ENCODE measurements at regions not wholly inside any gene's neighbourhood (a gene's known extent, or its start where the extent isn't known, plus 50 kb on each side); places are given as distances from the start of the nearest gene placed in this dataset.

DNA sequence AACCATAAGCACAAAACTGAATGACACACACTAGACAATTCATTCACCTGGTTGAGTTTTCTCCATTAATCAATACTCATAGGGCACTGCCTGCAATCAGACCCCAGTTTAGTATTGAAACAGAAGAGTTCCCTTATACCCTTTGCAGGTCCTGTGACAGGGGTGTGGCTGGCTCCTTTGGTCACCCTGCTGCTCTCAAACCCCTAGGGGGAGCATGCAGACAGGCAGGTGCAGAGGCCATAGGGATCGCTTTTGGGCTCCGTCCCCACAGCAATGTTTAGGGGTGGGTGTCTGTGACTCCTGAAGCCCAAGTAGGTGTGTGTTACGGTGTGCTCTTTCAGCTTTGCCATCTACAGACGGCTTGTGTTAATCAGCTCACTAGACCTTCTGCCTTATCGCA, 210.4 kb downstream of the CENPW start:
- H3K9ac ChIP-seq (ENCODE audit: low read length), result no peak overlapping the region
- H3K27me3 ChIP-seq (ENCODE audit: insufficient read depth, low read length), result no peaks in the 10 kb centered on the region
- H3K36me3 ChIP-seq (ENCODE audit: control insufficient read depth in 1 of 2, insufficient read depth in 2 of 2, low read length in 2 of 2), result no peaks in the 10 kb centered on the region
- H3K4me2 ChIP-seq (ENCODE audit: low read length), result no peak overlapping the region
- H4K20me1 ChIP-seq (ENCODE audit: insufficient read depth), result no peaks in the 10 kb centered on the region
- no peak overlapping the region for H3K27ac ChIP-seq (ENCODE audit: low read depth, low read length)
- TF ChIP-seq, protein P1, sequence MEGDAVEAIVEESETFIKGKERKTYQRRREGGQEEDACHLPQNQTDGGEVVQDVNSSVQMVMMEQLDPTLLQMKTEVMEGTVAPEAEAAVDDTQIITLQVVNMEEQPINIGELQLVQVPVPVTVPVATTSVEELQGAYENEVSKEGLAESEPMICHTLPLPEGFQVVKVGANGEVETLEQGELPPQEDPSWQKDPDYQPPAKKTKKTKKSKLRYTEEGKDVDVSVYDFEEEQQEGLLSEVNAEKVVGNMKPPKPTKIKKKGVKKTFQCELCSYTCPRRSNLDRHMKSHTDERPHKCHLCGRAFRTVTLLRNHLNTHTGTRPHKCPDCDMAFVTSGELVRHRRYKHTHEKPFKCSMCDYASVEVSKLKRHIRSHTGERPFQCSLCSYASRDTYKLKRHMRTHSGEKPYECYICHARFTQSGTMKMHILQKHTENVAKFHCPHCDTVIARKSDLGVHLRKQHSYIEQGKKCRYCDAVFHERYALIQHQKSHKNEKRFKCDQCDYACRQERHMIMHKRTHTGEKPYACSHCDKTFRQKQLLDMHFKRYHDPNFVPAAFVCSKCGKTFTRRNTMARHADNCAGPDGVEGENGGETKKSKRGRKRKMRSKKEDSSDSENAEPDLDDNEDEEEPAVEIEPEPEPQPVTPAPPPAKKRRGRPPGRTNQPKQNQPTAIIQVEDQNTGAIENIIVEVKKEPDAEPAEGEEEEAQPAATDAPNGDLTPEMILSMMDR (IDR thresholded peaks at IDR 0.05 in 2 of 3, conservative IDR thresholded peaks at IDR 0.05 in 1 of 3; ENCODE audit: borderline replicate concordance in 1 of 3, insufficient read depth in 1 of 3, low read depth in 2 of 3, low read length in 2 of 3), result peak; percentile 7 to 68 (median 63); a peak in 4 of 6 replicates
- TF ChIP-seq RAD21 (IDR thresholded peaks at IDR 0.05; ENCODE audit: low read depth) (peak; percentile 30; the same call in 1 of the 2 replicates), SRF (IDR thresholded peaks at IDR 0.05; ENCODE audit: low read depth) (no peak)
- ChIA-PET RAD21 (ENCODE audit: low non-redundant PET in 1 of 2, low total read pairs in 2 of 2, uncharacterized antibody in 2 of 2, unreplicated experiment in 2 of 2) (no interaction called here), CTCF (interaction anchor here (1.4 kb wide), 1 partner anchor 22 kb away, joined by 3 read pairs; no protein-coding TSS in a partner anchor), POLR2A (no interaction called here)
- no TSS peak for BruUV-seq (replicated peaks)
- H3K4me1 ChIP-seq (ENCODE audit: control insufficient read depth in 1 of 2, insufficient read depth in 2 of 2, low read length in 2 of 2), result 0 out of 4 replicates have a peak, but pooled peaks cover 0 to 4% of the 10 kb centered on the region in 2 experiments
- H3K9me2 ChIP-seq (ENCODE audit: insufficient read depth), result no peaks in the 10 kb centered on the region
- no peaks in the 10 kb centered on the region for H3K79me2 ChIP-seq (ENCODE audit: insufficient read depth, low read length)
- ATAC-seq (peak; percentile 94), DNase-seq (ENCODE audit: low read depth, low spot score) (no peak)
- intact Hi-C loops (cut with micrococcal nuclease), result no loop called here
- no peak overlapping the region for H2AFZ ChIP-seq (ENCODE audit: low read depth, low read length, poor library complexity, severe bottlenecking)
- H3K4me3 ChIP-seq (replicated peaks in 1 of 2; ENCODE audit: low read depth in 1 of 2, low read length in 2 of 2), result no peak overlapping the region
- H3K9me3 ChIP-seq (ENCODE audit: control insufficient read depth in 1 of 2, insufficient read depth in 1 of 2, low read depth in 1 of 2, low read length in 2 of 2), result no peaks in the 10 kb centered on the region

GRCh38 chr6:126551832-126552231, 211.9 kb downstream of the CENPW start:
- BruUV-seq (replicated peaks), result no TSS peak
- no peaks in the 10 kb centered on the region for H3K36me3 ChIP-seq (ENCODE audit: control insufficient read depth in 1 of 2, insufficient read depth in 2 of 2, low read length in 2 of 2)
- H3K79me2 ChIP-seq (ENCODE audit: insufficient read depth, low read length), result no peaks in the 10 kb centered on the region
- 0 out of 4 replicates have a peak, but pooled peaks cover 0 to 1% of the 10 kb centered on the region in 2 experiments for H3K9me3 ChIP-seq (ENCODE audit: control insufficient read depth in 1 of 2, insufficient read depth in 1 of 2, low read depth in 1 of 2, low read length in 2 of 2)
- no peak overlapping the region for H3K9ac ChIP-seq (ENCODE audit: low read length)
- no peak overlapping the region for H3K27ac ChIP-seq (ENCODE audit: low read depth, low read length)
- intact Hi-C loops (cut with micrococcal nuclease), result no loop called here
- ATAC-seq, result no peak
- no peaks in the 10 kb centered on the region for H3K9me2 ChIP-seq (ENCODE audit: insufficient read depth)
- H4K20me1 ChIP-seq (ENCODE audit: insufficient read depth), result no peaks in the 10 kb centered on the region
- H2AFZ ChIP-seq (ENCODE audit: low read depth, low read length, poor library complexity, severe bottlenecking), result no peak overlapping the region
- no peak overlapping the region for H3K4me3 ChIP-seq (replicated peaks in 1 of 2; ENCODE audit: low read depth in 1 of 2, low read length in 2 of 2)
- ChIA-PET CTCF (no interaction called here), POLR2A (no interaction called here), RAD21 (ENCODE audit: low non-redundant PET in 1 of 2, low total read pairs in 2 of 2, uncharacterized antibody in 2 of 2, unreplicated experiment in 2 of 2) (no interaction called here)
- no peak for DNase-seq (ENCODE audit: low read depth, low spot score)
- H3K27me3 ChIP-seq (ENCODE audit: insufficient read depth, low read length), result no peaks in the 10 kb centered on the region
- TF ChIP-seq ZBTB33 (IDR thresholded peaks at IDR 0.05; ENCODE audit: extremely low read depth, insufficient replicate concordance, low read length) (no peak), ATF3 (IDR thresholded peaks at IDR 0.05) (no peak), EZH2phosphoT487 (IDR thresholded peaks at IDR 0.05; ENCODE audit: borderline replicate concordance) (no peak), TCF7L2 (IDR thresholded peaks at IDR 0.05; ENCODE audit: borderline replicate concordance, extremely low read depth, insufficient read depth, insufficient read length) (no peak), CEBPB (IDR thresholded peaks at IDR 0.05; ENCODE audit: low read depth) (no peak), EGR1 (IDR thresholded peaks at IDR 0.05; ENCODE audit: low read depth) (no peak), ELF1 (IDR thresholded peaks at IDR 0.05; ENCODE audit: borderline replicate concordance, low read depth) (no peak)
- H3K4me1 ChIP-seq (ENCODE audit: control insufficient read depth in 1 of 2, insufficient read depth in 2 of 2, low read length in 2 of 2), result 0 out of 4 replicates have a peak, but pooled peaks cover 0 to 2% of the 10 kb centered on the region in 2 experiments
- no peak overlapping the region for H3K4me2 ChIP-seq (ENCODE audit: low read length)
